Endothelial cell of umbilical vein (primary cell): ENCODE measurements at regions not wholly inside any gene's neighbourhood (a gene's known extent, or its start where the extent isn't known, plus 50 kb on each side); places are given as distances from the start of the nearest gene placed in this dataset.

Source experiments
- BruUV-seq: library from RNA; stranded (reverse); fragments of 400-500 nt; replicated peaks from 2 replicates; lab custom pipeline; 2021; lab: Mats Ljungman, UMichigan
- CTCF ChIA-PET: fragments of 300-600, 350-600 bp; sonication (Branson Sonifier 250); formaldehyde crosslinking; loops from one replicate; lab custom pipeline; 2021; ENCODE audit warnings: antibody characterized with exemption, inconsistent platforms; lab: Charles Lee
- POLR2A ChIA-PET: fragments of 300-600, 350-600 bp; sonication (Branson Sonifier 250); formaldehyde crosslinking; loops from one replicate; lab custom pipeline; 2021; ENCODE audit warnings: antibody characterized with exemption, inconsistent platforms; lab: Charles Lee
- DNase-seq: peaks from one replicate; pipeline ENCODE4 v3.0.0-alpha.2; 2011; ENCODE audit warnings: low read depth, low spot score
- FAIRE-seq: peaks from 2 replicates; lab custom pipeline; 2011; peaks lifted over from hg19 to GRCh38; lab: Jason Lieb, UNC
- H2AFZ ChIP-seq: 2 replicates; pipeline ENCODE4 v1.6.0; 2012; ENCODE audit warnings: low read depth, low read length, control low read depth, inconsistent platforms
- H3K27ac ChIP-seq: 2 replicates; pipeline ENCODE4 v1.5.1; 2011; ENCODE audit warnings: low read depth, mild to moderate bottlenecking, control low read depth, low read length, moderate library complexity; ENCODE audit not compliant: insufficient read depth
- H3K27me3 ChIP-seq, 2 experiments: 2 replicates each; pipeline versions ENCODE4 v1.6.0 to v1.6.1; 2011; ENCODE audit warnings: low read length in 2 of 2, mixed read lengths in 1 of 2; ENCODE audit not compliant: control insufficient read depth in 2 of 2, insufficient read depth in 2 of 2
- H3K36me3 ChIP-seq, 2 experiments: 2 replicates in 1 of 2; 3 replicates in 1 of 2; pipeline ENCODE4 v1.5.1; 2011; ENCODE audit warnings: low read length in 2 of 2, mild to moderate bottlenecking in 1 of 2, moderate library complexity in 1 of 2; ENCODE audit not compliant: control insufficient read depth in 2 of 2, insufficient read depth in 2 of 2; ENCODE audit errors: extremely low read depth in 1 of 2
- H3K4me1 ChIP-seq: 3 replicates; pipeline ENCODE4 v1.5.1; 2011; ENCODE audit warnings: mild to moderate bottlenecking, low read length; ENCODE audit not compliant: control insufficient read depth, insufficient read depth; ENCODE audit errors: extremely low read depth
- H3K4me2 ChIP-seq: 2 replicates; pipeline ENCODE4 v1.6.1; 2011; ENCODE audit warnings: low read length, control low read depth, mixed read lengths; ENCODE audit not compliant: insufficient read depth
- H3K4me3 ChIP-seq, 3 experiments: fragments of 200-600 bp in 1 of 3; sonication (generic), shearing (Covaris generic) in 1 of 3; replicated peaks in 1 of 3; 2 replicates each; pipeline ENCODE4 v1.5.1; 2011 to 2016; ENCODE audit warnings: control low read depth in 3 of 3, low read length in 3 of 3, mild to moderate bottlenecking in 2 of 3, inconsistent platforms in 1 of 3, low read depth in 1 of 3, moderate library complexity in 1 of 3; ENCODE audit not compliant: insufficient read depth in 1 of 3
- H3K79me2 ChIP-seq: 2 replicates; pipeline ENCODE4 v1.6.0; 2012; ENCODE audit warnings: low read length, inconsistent platforms; ENCODE audit not compliant: control insufficient read depth, insufficient read depth
- H3K9ac ChIP-seq: replicated peaks from 2 replicates; pipeline ENCODE3; 2011; ENCODE audit warnings: low read length, control low read depth; ENCODE audit not compliant: insufficient read depth; ENCODE audit errors: extremely low read depth
- H3K9me1 ChIP-seq: replicated peaks from 3 replicates; pipeline ENCODE4 v1.6.0; 2011; ENCODE audit warnings: mild to moderate bottlenecking, low read length; ENCODE audit not compliant: control insufficient read depth, insufficient read depth; ENCODE audit errors: extremely low read depth
- H3K9me3 ChIP-seq: replicated peaks from 2 replicates; pipeline ENCODE4 v1.5.1; 2012; ENCODE audit warnings: low read length, inconsistent platforms; ENCODE audit not compliant: control insufficient read depth, insufficient read depth
- H4K20me1 ChIP-seq: replicated peaks from 2 replicates; pipeline ENCODE3; 2011; ENCODE audit warnings: mild to moderate bottlenecking, low read length; ENCODE audit not compliant: control insufficient read depth, insufficient read depth; ENCODE audit errors: extremely low read depth
- EZH2 ChIP-seq: IDR thresholded peaks from 2 replicates; pipeline ENCODE4 v1.6.1; 2012; ENCODE audit warnings: borderline replicate concordance, low read depth, mild to moderate bottlenecking, moderate library complexity, low read length, inconsistent platforms; ENCODE audit not compliant: severe bottlenecking
- FOS ChIP-seq: IDR thresholded peaks from 2 replicates; pipeline ENCODE4 v1.6.1; 2011; ENCODE audit warnings: mild to moderate bottlenecking, low read length, moderate library complexity, borderline replicate concordance; ENCODE audit not compliant: insufficient read depth
- GATA2 ChIP-seq: IDR thresholded peaks from 2 replicates; pipeline ENCODE4 v1.7.0; 2011; ENCODE audit warnings: low read depth, mild to moderate bottlenecking, moderate library complexity, mixed read lengths, low read length; ENCODE audit not compliant: insufficient read length, insufficient read depth
- JUN ChIP-seq: IDR thresholded peaks from 2 replicates; pipeline ENCODE4 v1.6.1; 2011; ENCODE audit warnings: borderline replicate concordance, low read depth; ENCODE audit not compliant: insufficient read length, insufficient read depth
- MYC ChIP-seq: IDR thresholded peaks from one replicate; pipeline ENCODE4 v1.6.1; 2011; ENCODE audit warnings: mild to moderate bottlenecking, low read depth, low read length
- POLR2A ChIP-seq: IDR thresholded peaks from 2 replicates; pipeline ENCODE4 v1.6.1; 2012; ENCODE audit warnings: low read depth, mild to moderate bottlenecking, control low read depth, low read length
- POLR2AphosphoS5 ChIP-seq: IDR thresholded peaks from 2 replicates; pipeline ENCODE4 v1.6.1; 2012; ENCODE audit warnings: low read depth, mild to moderate bottlenecking, control low read depth, low read length, moderate library complexity; ENCODE audit not compliant: insufficient read depth
- dilution Hi-C: fragments of 300-500 bp; cut with MboI; formaldehyde crosslinking; loops from one replicate; pipeline ENCODE4 v1.15.0; 2019; ENCODE audit warnings: low sequenced_read_pairs; ENCODE audit not compliant: extremely low pct_ligation_motif_present
- intact Hi-C: fragments of 100-400 bp; cut with micrococcal nuclease; formaldehyde crosslinking; loops from one replicate; pipeline ENCODE4 v1.10.0; 2022
- TF ChIP-seq, protein P1 (sequence below), 2 donors: IDR thresholded peaks; 1 replicate in 1 of 2; 2 replicates in 1 of 2; pipeline ENCODE4 v1.5.1; 2011; ENCODE audit warnings: low read length in 2 of 2, mild to moderate bottlenecking in 2 of 2, moderate library complexity in 2 of 2, control low read depth in 1 of 2, inconsistent platforms in 1 of 2, low read depth in 1 of 2; ENCODE audit not compliant: insufficient read depth in 1 of 2; ENCODE audit errors: extremely low read depth in 1 of 2
- TF ChIP-seq, protein P2 (sequence below): IDR thresholded peaks from 2 replicates; pipeline ENCODE4 v1.6.1; 2011; ENCODE audit not compliant: insufficient read depth, insufficient read length

DNA sequence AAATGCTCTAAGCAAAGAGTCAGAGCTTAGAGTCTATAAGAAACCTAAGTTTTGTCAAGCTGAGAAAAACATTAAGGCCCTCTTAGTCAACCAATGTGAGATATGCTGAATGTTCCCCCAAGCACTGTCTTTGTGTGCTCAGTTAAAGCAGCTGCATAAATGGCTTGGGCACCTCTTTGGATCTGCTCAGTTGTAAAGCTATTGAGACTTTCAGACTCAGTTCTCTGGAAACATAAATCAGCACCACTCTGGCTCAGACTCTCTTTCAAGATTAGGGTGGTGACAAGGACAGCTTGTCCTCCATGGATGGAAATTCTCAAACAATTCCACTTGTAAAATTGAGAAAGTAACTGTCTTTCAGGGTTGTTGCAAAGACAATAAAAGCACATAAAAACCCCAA, 807.9 kb downstream of the PRELID2 start:
- FAIRE-seq = no peak

More for the DNA sequence above, 807.9 kb downstream of the PRELID2 start:
- Histone ChIP-seq H3K4me1 (no peaks in the 10 kb centered on the region), H3K4me2 (no peak overlapping the region), H2AFZ (no peak overlapping the region), H3K9me3 (no peaks in the 10 kb centered on the region), H3K27me3 (no peaks in the 10 kb centered on the region), H3K36me3 (no peaks in the 10 kb centered on the region), H3K9ac (no peak overlapping the region), H3K4me3 (no peak overlapping the region), H3K9me1 (no peaks in the 10 kb centered on the region), H4K20me1 (no peaks in the 10 kb centered on the region), H3K27ac (no peak overlapping the region), H3K79me2 (no peaks in the 10 kb centered on the region)
- ChIA-PET CTCF (no interaction called here), POLR2A (no interaction called here)
- dilution Hi-C loops (no loop called here), intact Hi-C loops (no loop called here)
- no peak for DNase-seq
- TF ChIP-seq JUN (no peak), POLR2AphosphoS5 (no peak), POLR2A (no peak), EZH2 (no peak), MYC (no peak), GATA2 (no peak), FOS (no peak)
- TF ChIP-seq, protein P1, sequence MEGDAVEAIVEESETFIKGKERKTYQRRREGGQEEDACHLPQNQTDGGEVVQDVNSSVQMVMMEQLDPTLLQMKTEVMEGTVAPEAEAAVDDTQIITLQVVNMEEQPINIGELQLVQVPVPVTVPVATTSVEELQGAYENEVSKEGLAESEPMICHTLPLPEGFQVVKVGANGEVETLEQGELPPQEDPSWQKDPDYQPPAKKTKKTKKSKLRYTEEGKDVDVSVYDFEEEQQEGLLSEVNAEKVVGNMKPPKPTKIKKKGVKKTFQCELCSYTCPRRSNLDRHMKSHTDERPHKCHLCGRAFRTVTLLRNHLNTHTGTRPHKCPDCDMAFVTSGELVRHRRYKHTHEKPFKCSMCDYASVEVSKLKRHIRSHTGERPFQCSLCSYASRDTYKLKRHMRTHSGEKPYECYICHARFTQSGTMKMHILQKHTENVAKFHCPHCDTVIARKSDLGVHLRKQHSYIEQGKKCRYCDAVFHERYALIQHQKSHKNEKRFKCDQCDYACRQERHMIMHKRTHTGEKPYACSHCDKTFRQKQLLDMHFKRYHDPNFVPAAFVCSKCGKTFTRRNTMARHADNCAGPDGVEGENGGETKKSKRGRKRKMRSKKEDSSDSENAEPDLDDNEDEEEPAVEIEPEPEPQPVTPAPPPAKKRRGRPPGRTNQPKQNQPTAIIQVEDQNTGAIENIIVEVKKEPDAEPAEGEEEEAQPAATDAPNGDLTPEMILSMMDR (IDR thresholded peaks at IDR 0.05; ENCODE audit: extremely low read depth in 1 of 2, insufficient read depth in 1 of 2, low read depth in 1 of 2, low read length in 2 of 2) = no peak
- TF ChIP-seq, protein P2, sequence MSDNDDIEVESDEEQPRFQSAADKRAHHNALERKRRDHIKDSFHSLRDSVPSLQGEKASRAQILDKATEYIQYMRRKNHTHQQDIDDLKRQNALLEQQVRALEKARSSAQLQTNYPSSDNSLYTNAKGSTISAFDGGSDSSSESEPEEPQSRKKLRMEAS = no peak
- BruUV-seq = no TSS peak
